ENCODE measurements at regions not wholly inside any gene's neighbourhood (a gene's known extent, or its start where the extent isn't known, plus 50 kb on each side); places are given as distances from the start of the nearest gene placed in this dataset.

DNA sequence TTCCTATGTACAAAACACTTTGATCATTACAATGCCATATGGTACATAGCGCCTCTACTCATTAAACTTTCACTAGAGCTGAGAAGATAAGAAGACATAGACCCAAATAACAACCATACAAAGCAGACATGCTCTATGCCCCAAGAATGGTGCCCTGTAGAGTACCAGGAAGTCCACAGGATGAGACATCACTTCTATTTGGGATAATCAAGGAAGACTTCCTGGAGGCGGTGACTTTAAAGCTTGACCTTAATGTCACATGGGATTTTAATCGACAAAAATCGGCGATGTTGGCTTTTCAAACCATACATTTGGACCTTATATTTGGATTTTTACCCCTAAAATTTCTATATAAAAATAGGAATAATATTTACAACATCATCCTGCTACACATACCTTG lies 224.3 kb upstream of the MAP3K1 start:
- TF ChIP-seq FOXP2 (optimal IDR thresholded peaks at IDR 0.05; ENCODE audit: borderline replicate concordance, extremely low read depth, extremely low read length, insufficient read depth) (no peak), SIN3A (IDR thresholded peaks at IDR 0.05; ENCODE audit: borderline replicate concordance, insufficient read depth, low read length) (no peak), POLR2AphosphoS5 (IDR thresholded peaks at IDR 0.05; ENCODE audit: low read depth, low read length) (no peak)
- TF ChIP-seq, protein P1, sequence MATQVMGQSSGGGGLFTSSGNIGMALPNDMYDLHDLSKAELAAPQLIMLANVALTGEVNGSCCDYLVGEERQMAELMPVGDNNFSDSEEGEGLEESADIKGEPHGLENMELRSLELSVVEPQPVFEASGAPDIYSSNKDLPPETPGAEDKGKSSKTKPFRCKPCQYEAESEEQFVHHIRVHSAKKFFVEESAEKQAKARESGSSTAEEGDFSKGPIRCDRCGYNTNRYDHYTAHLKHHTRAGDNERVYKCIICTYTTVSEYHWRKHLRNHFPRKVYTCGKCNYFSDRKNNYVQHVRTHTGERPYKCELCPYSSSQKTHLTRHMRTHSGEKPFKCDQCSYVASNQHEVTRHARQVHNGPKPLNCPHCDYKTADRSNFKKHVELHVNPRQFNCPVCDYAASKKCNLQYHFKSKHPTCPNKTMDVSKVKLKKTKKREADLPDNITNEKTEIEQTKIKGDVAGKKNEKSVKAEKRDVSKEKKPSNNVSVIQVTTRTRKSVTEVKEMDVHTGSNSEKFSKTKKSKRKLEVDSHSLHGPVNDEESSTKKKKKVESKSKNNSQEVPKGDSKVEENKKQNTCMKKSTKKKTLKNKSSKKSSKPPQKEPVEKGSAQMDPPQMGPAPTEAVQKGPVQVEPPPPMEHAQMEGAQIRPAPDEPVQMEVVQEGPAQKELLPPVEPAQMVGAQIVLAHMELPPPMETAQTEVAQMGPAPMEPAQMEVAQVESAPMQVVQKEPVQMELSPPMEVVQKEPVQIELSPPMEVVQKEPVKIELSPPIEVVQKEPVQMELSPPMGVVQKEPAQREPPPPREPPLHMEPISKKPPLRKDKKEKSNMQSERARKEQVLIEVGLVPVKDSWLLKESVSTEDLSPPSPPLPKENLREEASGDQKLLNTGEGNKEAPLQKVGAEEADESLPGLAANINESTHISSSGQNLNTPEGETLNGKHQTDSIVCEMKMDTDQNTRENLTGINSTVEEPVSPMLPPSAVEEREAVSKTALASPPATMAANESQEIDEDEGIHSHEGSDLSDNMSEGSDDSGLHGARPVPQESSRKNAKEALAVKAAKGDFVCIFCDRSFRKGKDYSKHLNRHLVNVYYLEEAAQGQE (IDR thresholded peaks at IDR 0.05; ENCODE audit: insufficient read depth in 1 of 2, low read depth in 2 of 2, low read length in 2 of 2), result no peak

Measured in PFSK-1 (cell line).